ENCODE measurements at regions not wholly inside any gene's neighbourhood (a gene's known extent, or its start where the extent isn't known, plus 50 kb on each side); places are given as distances from the start of the nearest gene placed in this dataset.

DNA sequence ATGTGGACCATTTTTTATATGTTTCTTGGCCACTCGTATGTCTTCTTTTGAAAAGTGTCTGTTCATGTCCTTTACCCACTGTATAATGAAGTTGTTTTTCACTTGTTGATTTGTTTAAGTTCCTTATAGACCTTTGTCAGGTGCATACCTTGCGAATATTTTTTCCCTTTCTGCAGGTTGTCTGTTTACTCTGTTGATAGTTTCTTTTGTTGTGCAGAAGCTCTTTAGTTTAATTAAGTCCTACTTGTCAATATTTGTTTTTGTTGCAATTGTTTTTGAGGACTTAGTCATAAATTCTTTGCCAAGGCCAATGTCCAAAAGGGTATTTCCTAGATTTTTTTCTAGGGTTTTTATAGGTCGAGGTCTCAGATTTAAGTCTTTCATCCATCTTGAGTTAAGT is 66.2 kb downstream of the UNC5CL start:
- TF ChIP-seq POLR2A (IDR thresholded peaks at IDR 0.05; ENCODE audit: low read depth, low read length): no peak
- TF ChIP-seq POLR2AphosphoS5 (IDR thresholded peaks at IDR 0.05; ENCODE audit: low read depth, low read length): no peak
- TF ChIP-seq TAF1 (IDR thresholded peaks at IDR 0.05; ENCODE audit: borderline replicate concordance, low read depth, low read length): no peak
